ENCODE measurements at regions not wholly inside any gene's neighbourhood (a gene's known extent, or its start where the extent isn't known, plus 50 kb on each side); places are given as distances from the start of the nearest gene placed in this dataset.

- Histone ChIP-seq H3K36me3 (ENCODE audit: insufficient read depth, low read length) (no peaks in the 10 kb centered on the region), H3K4me2 (ENCODE audit: low read depth, low read length, poor library complexity, severe bottlenecking) (no peak overlapping the region), H3K27me3 (ENCODE audit: insufficient read depth, low read length, poor library complexity, severe bottlenecking) (no peaks in the 10 kb centered on the region), H3K4me3 (ENCODE audit: low read length, poor library complexity, severe bottlenecking) (no peak overlapping the region), H3K9ac (ENCODE audit: low read depth, low read length, poor library complexity, severe bottlenecking) (no peak overlapping the region), H4K20me1 (ENCODE audit: insufficient read depth, low read length, poor library complexity, severe bottlenecking) (no peaks in the 10 kb centered on the region), H3K9me2 (replicated peaks; ENCODE audit: low read depth, low read length) (no peaks in the 10 kb centered on the region), H3K4me1 (ENCODE audit: insufficient read depth, low read length, poor library complexity, severe bottlenecking) (no peaks in the 10 kb centered on the region), H3K79me2 (ENCODE audit: insufficient read depth, low read length) (no peaks in the 10 kb centered on the region), H3K9me3 (ENCODE audit: insufficient read depth, low read depth, low read length) (no peaks in the 10 kb centered on the region), H2AFZ (ENCODE audit: low read length) (no peak overlapping the region), H3F3A (ENCODE audit: low read depth) (no peaks in the 10 kb centered on the region)
- TF ChIP-seq EZH2phosphoT487 (IDR thresholded peaks at IDR 0.05; ENCODE audit: borderline replicate concordance), result no peak
- TF ChIP-seq CTCF (conservative IDR thresholded peaks at IDR 0.05; ENCODE audit: low read length), result no peak
Measured at GRCh38 chr18:22325396-22325795, 92.3 kb downstream of the CTAGE1 start.

- TF ChIP-seq EZH2phosphoT487 (IDR thresholded peaks at IDR 0.05; ENCODE audit: borderline replicate concordance), result no peak
- TF ChIP-seq CTCF (conservative IDR thresholded peaks at IDR 0.05; ENCODE audit: low read length), result no peak
- no peak overlapping the region for H2AFZ ChIP-seq (ENCODE audit: low read length)
- no peaks in the 10 kb centered on the region for H3K9me3 ChIP-seq (ENCODE audit: insufficient read depth, low read depth, low read length)
- no peaks in the 10 kb centered on the region for H3K4me1 ChIP-seq (ENCODE audit: insufficient read depth, low read length, poor library complexity, severe bottlenecking)
- no peak overlapping the region for H3K9ac ChIP-seq (ENCODE audit: low read depth, low read length, poor library complexity, severe bottlenecking)
- H3K79me2 ChIP-seq (ENCODE audit: insufficient read depth, low read length), result no peaks in the 10 kb centered on the region
- H3K27me3 ChIP-seq (ENCODE audit: insufficient read depth, low read length, poor library complexity, severe bottlenecking), result no peaks in the 10 kb centered on the region
- no peak overlapping the region for H3K4me2 ChIP-seq (ENCODE audit: low read depth, low read length, poor library complexity, severe bottlenecking)
- H4K20me1 ChIP-seq (ENCODE audit: insufficient read depth, low read length, poor library complexity, severe bottlenecking), result no peaks in the 10 kb centered on the region
- no peak overlapping the region for H3K4me3 ChIP-seq (ENCODE audit: low read length, poor library complexity, severe bottlenecking)
- H3K9me2 ChIP-seq (replicated peaks; ENCODE audit: low read depth, low read length), result no peaks in the 10 kb centered on the region
- no peaks in the 10 kb centered on the region for H3K36me3 ChIP-seq (ENCODE audit: insufficient read depth, low read length)
- no peaks in the 10 kb centered on the region for H3F3A ChIP-seq (ENCODE audit: low read depth)
Measured at GRCh38 chr18:22324191-22325131, 93.3 kb downstream of the CTAGE1 start.

GRCh38 chr18:22322243-22322691 is 95.4 kb downstream of the CTAGE1 start:
- Histone ChIP-seq H3K4me1 (ENCODE audit: insufficient read depth, low read length, poor library complexity, severe bottlenecking) (no peaks in the 10 kb centered on the region), H3F3A (ENCODE audit: low read depth) (no peaks in the 10 kb centered on the region), H3K4me3 (ENCODE audit: low read length, poor library complexity, severe bottlenecking) (no peak overlapping the region), H2AFZ (ENCODE audit: low read length) (no peak overlapping the region), H3K27me3 (ENCODE audit: insufficient read depth, low read length, poor library complexity, severe bottlenecking) (no peaks in the 10 kb centered on the region), H3K9me3 (ENCODE audit: insufficient read depth, low read depth, low read length) (no peaks in the 10 kb centered on the region), H3K36me3 (ENCODE audit: insufficient read depth, low read length) (no peaks in the 10 kb centered on the region), H3K79me2 (ENCODE audit: insufficient read depth, low read length) (no peaks in the 10 kb centered on the region), H3K9me2 (replicated peaks; ENCODE audit: low read depth, low read length) (no peaks in the 10 kb centered on the region), H4K20me1 (ENCODE audit: insufficient read depth, low read length, poor library complexity, severe bottlenecking) (no peaks in the 10 kb centered on the region), H3K4me2 (ENCODE audit: low read depth, low read length, poor library complexity, severe bottlenecking) (no peak overlapping the region), H3K9ac (ENCODE audit: low read depth, low read length, poor library complexity, severe bottlenecking) (no peak overlapping the region)
- no peak for TF ChIP-seq EZH2phosphoT487 (IDR thresholded peaks at IDR 0.05; ENCODE audit: borderline replicate concordance)
- no peak for TF ChIP-seq CTCF (conservative IDR thresholded peaks at IDR 0.05; ENCODE audit: low read length)
